HG02981 (cell line): ENCODE measurements at regions not wholly inside any gene's neighbourhood (a gene's known extent, or its start where the extent isn't known, plus 50 kb on each side); places are given as distances from the start of the nearest gene placed in this dataset.

Source experiments
- ATAC-seq: cut with Tn5 transposase; IDR thresholded peaks from one replicate; pipeline ENCODE4 v1.9.1; 2021; ENCODE audit warnings: mild to moderate bottlenecking, moderate library complexity; ENCODE audit not compliant: unreplicated experiment

GRCh38 chr3:189455009-189455408 lies 176.2 kb upstream of the TP63 start:
- no peak for ATAC-seq

DNA sequence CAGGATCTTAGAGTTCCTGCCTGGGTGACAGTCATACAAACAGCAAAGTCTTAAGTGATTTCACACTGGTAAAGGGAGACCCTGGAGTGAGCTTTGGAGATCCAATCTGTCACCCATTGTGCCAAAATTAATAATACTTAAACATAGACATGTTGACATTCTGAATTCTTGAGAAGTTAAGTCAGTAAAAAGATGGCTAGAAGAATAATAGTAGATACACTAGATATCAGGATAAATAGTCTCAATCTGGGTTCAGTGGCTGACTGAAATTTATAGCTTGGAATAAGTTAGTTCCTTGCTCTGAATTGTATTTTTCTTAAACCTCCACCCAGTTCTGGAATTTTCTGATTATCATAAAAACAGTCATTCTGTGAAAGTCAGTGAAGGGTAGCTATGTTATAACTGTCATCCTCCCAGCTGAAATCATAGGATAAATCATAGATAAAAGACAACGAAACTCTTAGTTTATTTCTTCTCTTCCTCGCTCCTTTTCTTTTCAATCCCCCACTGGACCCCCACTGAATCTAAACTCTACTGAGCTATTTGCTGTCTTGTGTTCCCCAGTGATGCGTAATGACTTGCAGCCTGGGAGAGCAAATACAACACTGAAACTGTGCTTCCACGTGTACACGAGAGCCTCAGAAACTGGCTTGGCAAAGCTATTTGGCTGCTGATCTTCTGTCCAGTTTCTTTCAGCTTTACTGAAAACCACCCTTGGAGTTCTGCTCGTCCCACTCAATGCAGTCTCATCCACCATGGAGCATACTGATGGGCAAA lies 175.4 kb upstream of the TP63 start:
- no peak for ATAC-seq

GRCh38 chr3:189457201-189457607 lies 174.0 kb upstream of the TP63 start:
- ATAC-seq = no peak

GRCh38 chr3:189457631-189458412 lies 173.4 kb upstream of the TP63 start:
- no peak for ATAC-seq

DNA sequence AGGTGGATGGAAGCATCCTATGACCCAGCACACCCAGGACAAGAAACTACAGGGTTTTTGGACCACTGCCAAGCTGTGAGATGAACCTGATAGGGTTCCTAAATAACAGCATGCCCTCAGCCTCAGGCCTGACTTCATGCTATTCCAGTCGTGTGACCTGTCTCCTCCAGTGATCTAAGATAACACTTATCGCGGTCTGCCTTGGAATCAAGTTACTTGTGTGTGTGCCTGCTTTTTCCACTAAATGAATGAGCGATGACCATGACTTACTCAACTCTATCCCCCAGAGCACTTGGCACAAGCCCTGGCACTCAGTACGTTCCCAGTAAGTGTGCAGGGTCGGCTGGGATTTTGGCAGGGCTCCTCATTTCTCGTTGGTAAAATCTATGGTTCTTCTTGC lies 172.7 kb upstream of the TP63 start:
- no peak for ATAC-seq

GRCh38 chr3:189459231-189459630 lies 172.0 kb upstream of the TP63 start:
- no peak for ATAC-seq

GRCh38 chr3:189460511-189460910 lies 170.7 kb upstream of the TP63 start:
- no peak for ATAC-seq

DNA sequence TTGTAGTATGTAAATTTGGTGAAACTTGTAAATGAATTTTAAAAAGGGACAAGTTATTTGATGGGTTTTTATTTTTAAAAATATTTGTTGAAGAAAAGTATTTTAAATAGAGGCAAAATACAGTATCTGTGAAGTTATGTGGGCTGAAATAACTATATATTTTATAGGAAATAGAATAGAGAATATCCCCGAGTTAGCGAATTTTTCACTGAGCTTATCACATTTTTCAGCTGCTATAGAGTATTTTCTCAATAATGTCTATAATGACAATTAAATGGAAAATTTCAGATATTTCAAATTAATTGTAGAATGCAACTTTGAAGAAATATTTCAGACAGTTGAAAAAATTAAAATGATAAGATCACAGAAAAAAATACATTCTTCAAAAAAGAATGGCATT lies 166.4 kb upstream of the TP63 start:
- no peak for ATAC-seq

- ATAC-seq = no peak
Observed at GRCh38 chr3:189466004-189466403, 165.2 kb upstream of the TP63 start.

DNA sequence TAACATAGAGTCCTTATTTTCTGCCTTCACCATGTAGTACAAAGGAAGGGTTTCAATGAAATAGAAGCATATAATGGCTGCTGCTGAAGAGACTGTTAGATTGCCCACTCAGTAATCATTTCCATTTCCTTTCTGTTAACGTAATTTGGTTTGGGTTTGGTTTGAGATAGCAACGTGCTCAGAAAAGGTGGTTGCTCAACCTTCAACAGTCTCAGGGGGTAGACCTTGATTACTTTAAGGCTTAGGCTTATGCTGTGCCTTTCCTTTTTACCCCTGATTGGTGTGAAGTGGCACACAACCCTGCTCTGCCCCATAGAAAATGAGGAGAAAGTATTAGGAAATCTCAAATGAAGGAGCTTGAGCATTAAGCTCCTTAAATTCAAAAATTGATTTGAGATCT lies 163.7 kb upstream of the TP63 start:
- no peak for ATAC-seq

GRCh38 chr3:189474944-189475343 lies 156.2 kb upstream of the TP63 start:
- no peak for ATAC-seq

GRCh38 chr3:189477614-189478013 lies 153.6 kb upstream of the TP63 start:
- ATAC-seq = no peak

DNA sequence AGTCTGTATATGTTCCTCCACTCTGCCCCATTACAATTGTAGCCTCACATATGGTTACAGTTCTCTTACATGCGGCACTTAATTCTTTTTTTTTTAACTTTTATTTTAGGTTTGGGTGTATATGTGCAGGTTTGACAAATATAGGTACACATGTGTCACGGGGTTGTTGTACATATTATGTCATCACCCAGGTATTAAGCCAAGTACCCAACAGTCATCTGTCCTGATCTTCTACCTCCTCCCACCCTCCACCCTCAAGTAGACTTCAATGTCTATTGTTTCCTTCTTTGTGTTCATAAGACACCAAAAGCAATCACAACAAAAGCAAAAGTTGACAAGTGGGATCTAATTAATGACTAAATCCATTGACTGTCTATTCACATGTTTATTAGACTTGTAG lies 144.6 kb upstream of the TP63 start:
- no peak for ATAC-seq

GRCh38 chr3:189488241-189488767 lies 142.9 kb upstream of the TP63 start:
- ATAC-seq = no peak

GRCh38 chr3:189490337-189490736 lies 140.9 kb upstream of the TP63 start:
- ATAC-seq = no peak

DNA sequence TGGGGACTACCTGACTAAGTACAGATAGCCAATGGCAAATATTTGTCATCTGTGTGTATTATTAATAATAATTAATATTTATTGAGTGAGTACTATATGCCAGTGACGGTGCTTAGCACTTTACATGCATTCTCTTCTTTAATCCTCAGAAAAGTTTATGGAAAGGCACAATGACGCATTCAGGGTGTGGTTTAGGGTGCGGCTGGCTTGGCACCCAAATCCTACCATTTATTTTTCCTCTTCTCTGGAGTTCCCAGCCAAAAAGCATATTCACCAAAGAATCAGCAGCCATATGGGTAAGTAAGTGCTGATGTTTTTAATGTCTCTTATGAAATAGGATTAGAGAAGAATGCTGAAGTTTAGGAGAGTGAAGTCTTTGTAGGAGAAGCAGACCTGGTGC lies 140.4 kb upstream of the TP63 start:
- ATAC-seq = no peak

- no peak for ATAC-seq
Observed at GRCh38 chr3:189491831-189492230, 139.4 kb upstream of the TP63 start.

- ATAC-seq = no peak
Observed at GRCh38 chr3:189493271-189493670, 137.9 kb upstream of the TP63 start.

GRCh38 chr3:189494632-189495031 lies 136.6 kb upstream of the TP63 start:
- ATAC-seq = no peak

DNA sequence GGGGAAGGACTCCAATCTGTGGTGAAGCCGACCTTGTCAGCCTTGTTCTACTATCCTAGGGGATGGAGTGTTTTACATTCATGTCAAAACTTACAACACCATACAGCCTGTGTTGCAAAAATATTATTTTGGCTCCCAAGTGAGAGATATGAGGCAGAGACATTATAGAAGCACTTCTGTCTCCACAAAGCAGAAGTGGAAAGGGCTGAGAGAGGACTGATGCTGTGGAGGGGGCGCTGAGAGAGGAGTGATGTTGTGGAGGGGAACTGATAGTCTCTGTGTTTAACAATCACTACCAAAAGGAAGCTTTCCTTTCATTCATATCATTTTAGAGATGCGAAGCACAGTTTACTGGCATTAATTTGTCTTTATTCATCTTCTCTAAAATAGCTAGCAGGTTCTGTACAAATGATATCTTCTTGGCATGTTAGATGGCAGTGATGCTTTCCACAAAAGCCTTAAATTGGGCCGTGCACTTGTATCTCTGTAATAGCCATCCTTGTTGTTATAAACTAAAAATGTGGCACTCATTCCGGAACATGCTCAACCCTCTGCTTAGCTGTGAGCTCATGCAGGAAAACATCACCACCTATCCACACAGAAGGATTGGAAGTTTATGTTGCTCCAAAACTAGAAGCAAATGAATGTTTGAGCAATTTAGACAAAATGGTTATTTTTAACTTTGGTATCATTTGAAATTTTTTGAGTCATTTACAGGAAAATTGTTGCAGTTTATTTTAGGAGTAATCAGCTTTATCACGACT lies 134.6 kb upstream of the TP63 start:
- ATAC-seq = no peak

GRCh38 chr3:189498995-189499704 lies 132.0 kb upstream of the TP63 start:
- ATAC-seq = no peak
